SK-N-SH treated with all-trans-retinoic acid at 6 μM for 48 hours (cell line): ENCODE measurements at regions not wholly inside any gene's neighbourhood (a gene's known extent, or its start where the extent isn't known, plus 50 kb on each side); places are given as distances from the start of the nearest gene placed in this dataset.
"Not testable (repeated sequence)": the region's sequence is repeated elsewhere in the genome, so short reads cannot be mapped to it uniquely, and the experiment has no call there.

Experiments
- ATAC-seq: fragments of 200-7000 bp; cut with Tn5 transposase; 3 replicates; pipeline ENCODE4 v1.9.1; 2020; ENCODE audit warnings: mild to moderate bottlenecking, moderate library complexity
- ARNTL ChIP-seq: fragments of 450-650 bp; formaldehyde crosslinking; IDR thresholded peaks from 2 replicates; pipeline ENCODE4 v1.5.0; 2020; ENCODE audit warnings: low read depth, mild to moderate bottlenecking, moderate library complexity, borderline replicate concordance
- BACH2 ChIP-seq: fragments of 250-450 bp; sonication (Bioruptor Pico); IDR thresholded peaks from 2 replicates; pipeline ENCODE4 v1.9.0; 2021; ENCODE audit warnings: mild to moderate bottlenecking, borderline replicate concordance
- CSDC2 ChIP-seq: fragments of 250-450 bp; sonication (Bioruptor Pico); IDR thresholded peaks from 2 replicates; pipeline ENCODE4 v1.5.0; 2020; ENCODE audit warnings: mild to moderate bottlenecking, moderate library complexity
- ESRRG ChIP-seq: fragments of 250-450 bp; sonication (Bioruptor Pico); IDR thresholded peaks from 2 replicates; pipeline ENCODE4 v1.6.1; 2021; ENCODE audit warnings: mild to moderate bottlenecking
- GLIS3 ChIP-seq: fragments of 250-450 bp; sonication (Bioruptor Pico); IDR thresholded peaks from 2 replicates; pipeline ENCODE4 v1.5.0; 2020; ENCODE audit warnings: mild to moderate bottlenecking, moderate library complexity
- ISL1 ChIP-seq: fragments of 250-450 bp; sonication (Bioruptor Pico); IDR thresholded peaks from 2 replicates; pipeline ENCODE4 v2.1.2; 2022; ENCODE audit warnings: mild to moderate bottlenecking, moderate library complexity
- OSR1 ChIP-seq: fragments of 250-450 bp; sonication (Bioruptor Pico); IDR thresholded peaks from 2 replicates; pipeline ENCODE4 v1.8.0; 2022; ENCODE audit warnings: moderate library complexity, mild to moderate bottlenecking, inconsistent platforms
- PPARA ChIP-seq: fragments of 250-450 bp; sonication (Bioruptor Pico); IDR thresholded peaks from 2 replicates; pipeline ENCODE4 v1.5.0; 2020; ENCODE audit warnings: mild to moderate bottlenecking, borderline replicate concordance
- RARB ChIP-seq: fragments of 250-450 bp; sonication (Bioruptor Pico); IDR thresholded peaks from 2 replicates; pipeline ENCODE4 v1.8.0; 2021; ENCODE audit warnings: mild to moderate bottlenecking, moderate library complexity
- SNAI2 ChIP-seq: fragments of 250-450 bp; sonication (Bioruptor Pico); IDR thresholded peaks from 2 replicates; pipeline ENCODE4 v1.5.0; 2020; ENCODE audit warnings: mild to moderate bottlenecking, moderate library complexity
- TCF4 ChIP-seq: fragments of 250-450 bp; sonication (Bioruptor Pico); IDR thresholded peaks from 2 replicates; pipeline ENCODE4 v1.8.0; 2021; ENCODE audit warnings: mild to moderate bottlenecking, moderate library complexity, borderline replicate concordance
- TOX ChIP-seq: fragments of 250-450 bp; sonication (Bioruptor Pico); IDR thresholded peaks from 2 replicates; pipeline ENCODE4 v1.8.0; 2021; ENCODE audit warnings: mild to moderate bottlenecking, moderate library complexity, borderline replicate concordance
- ZC3H10 ChIP-seq: fragments of 250-450 bp; sonication (Bioruptor Pico); IDR thresholded peaks from 2 replicates; pipeline ENCODE4 v1.5.1; 2021; ENCODE audit warnings: mild to moderate bottlenecking, moderate library complexity
- ZFP30 ChIP-seq: fragments of 450-650 bp; formaldehyde crosslinking; IDR thresholded peaks from 2 replicates; pipeline ENCODE4 v1.5.0; 2022; ENCODE audit warnings: mild to moderate bottlenecking, moderate library complexity
- ZNF565 ChIP-seq: fragments of 450-650 bp; formaldehyde crosslinking; conservative IDR thresholded peaks from 2 replicates; pipeline ENCODE4 v1.5.0; 2020; ENCODE audit warnings: low read depth, mild to moderate bottlenecking, moderate library complexity
- ZNF70 ChIP-seq: fragments of 450-650 bp; formaldehyde crosslinking; IDR thresholded peaks from 2 replicates; pipeline ENCODE4 v1.5.0; 2020; ENCODE audit warnings: mild to moderate bottlenecking, moderate library complexity
- ZNF8 ChIP-seq: fragments of 450-650 bp; formaldehyde crosslinking; IDR thresholded peaks from 2 replicates; pipeline ENCODE4 v1.5.0; 2020; ENCODE audit warnings: mild to moderate bottlenecking, moderate library complexity
- TF ChIP-seq, protein P1 (sequence below): fragments of 250-450 bp; sonication (Bioruptor Pico); IDR thresholded peaks from 2 replicates; pipeline ENCODE4 v1.5.0; 2020; ENCODE audit warnings: mild to moderate bottlenecking, moderate library complexity
- TF ChIP-seq, protein P2 (sequence below): fragments of 250-450 bp; sonication (Bioruptor Pico); IDR thresholded peaks from 2 replicates; pipeline ENCODE4 v1.5.1; 2020; ENCODE audit warnings: low read depth, mild to moderate bottlenecking, moderate library complexity
- TF ChIP-seq, protein P3 (sequence below): fragments of 250-450 bp; sonication (Bioruptor Pico); IDR thresholded peaks from 2 replicates; pipeline ENCODE4 v1.8.0; 2021; ENCODE audit warnings: low read depth, mild to moderate bottlenecking, moderate library complexity, borderline replicate concordance

DNA sequence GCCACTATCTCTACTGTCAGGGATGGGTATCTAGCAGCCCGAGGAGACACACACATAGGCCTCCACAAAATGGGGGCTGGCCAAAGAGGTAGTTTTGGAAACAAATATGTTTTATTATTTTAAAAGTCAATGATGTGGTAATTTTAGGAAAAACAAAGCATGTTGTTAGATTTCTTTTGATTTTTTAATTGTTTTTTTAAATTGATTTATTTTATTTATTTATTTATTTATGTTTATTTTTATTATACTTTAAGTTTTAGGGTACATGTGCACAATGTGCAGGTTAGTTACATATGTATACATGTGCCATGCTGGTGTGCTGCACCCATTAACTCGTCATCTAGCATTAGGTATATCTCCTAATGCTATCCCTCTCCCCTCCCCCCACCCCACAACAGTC, 194.8 kb downstream of the EMP1 start:
- not testable (repeated sequence) for ATAC-seq

DNA sequence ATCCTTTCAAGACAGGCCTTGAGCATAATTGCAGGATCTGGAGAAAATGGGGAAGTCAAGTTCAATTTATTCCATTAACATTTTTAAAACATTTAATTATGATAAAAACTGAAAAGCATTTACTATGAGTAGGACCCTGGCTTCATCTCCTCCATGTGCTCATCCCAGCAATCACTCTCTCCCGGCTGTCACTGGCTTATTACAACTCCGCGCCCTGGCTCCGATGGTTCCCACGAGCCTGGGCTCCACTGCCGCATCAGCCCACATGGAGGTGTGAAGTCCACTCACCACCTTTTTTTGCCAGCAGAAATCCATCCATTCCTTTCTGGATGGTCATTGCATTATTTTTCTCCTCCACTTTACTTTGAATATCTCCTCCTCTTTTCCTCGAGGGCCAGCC, 194.4 kb downstream of the EMP1 start:
- TF ChIP-seq CSDC2 (no peak), ZNF8 (no peak), ZNF70 (CRISPR knock-in tag) (no peak), ISL1 (CRISPR knock-in tag) (peak; percentile 85)
- peak; percentile 58 for ATAC-seq

DNA sequence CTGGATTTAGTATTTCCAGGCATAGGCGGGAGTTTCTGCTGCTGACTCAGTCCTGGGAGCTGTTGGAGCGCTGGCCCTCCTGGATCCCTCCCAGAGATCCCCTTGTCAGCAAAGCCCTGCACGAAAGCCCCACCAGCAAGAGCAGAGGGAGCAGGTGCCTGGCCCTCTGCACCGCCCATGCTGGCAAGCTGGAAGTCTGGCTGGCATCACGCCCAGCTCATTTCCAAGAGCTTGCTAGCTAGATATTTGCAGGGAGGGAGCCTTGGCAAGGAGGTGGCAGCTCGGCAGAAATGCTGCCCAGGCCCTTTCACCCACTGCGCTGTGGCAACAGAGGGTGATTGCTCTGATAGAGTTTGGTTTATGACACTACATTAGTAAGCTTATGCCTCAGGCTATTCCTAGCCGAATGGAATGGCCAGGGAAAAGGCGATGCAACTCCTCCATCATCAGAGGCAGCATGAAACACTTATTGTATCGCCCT, 193.9 kb downstream of the EMP1 start:
- ATAC-seq: peak; percentile 84

DNA sequence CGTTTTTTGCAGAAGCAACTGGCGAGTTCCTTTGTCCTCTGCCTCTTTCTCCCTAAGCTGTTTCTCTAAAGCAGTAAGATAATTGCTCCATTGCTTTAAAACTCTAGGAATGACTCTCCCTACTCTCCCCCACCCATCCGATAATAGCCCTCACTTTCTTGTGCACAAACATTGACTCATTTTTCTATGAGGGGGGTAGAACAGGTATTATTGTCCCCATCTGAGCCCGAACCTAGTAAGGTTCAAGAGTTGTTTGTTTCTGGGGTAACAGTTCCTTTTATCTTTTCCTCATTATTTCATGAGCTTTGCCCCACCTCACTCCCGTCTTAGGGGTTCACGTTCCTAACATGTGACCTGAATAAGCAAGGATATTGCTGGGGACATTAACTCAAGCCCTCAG, 190.6 kb downstream of the EMP1 start:
- TF ChIP-seq ZNF70 (CRISPR knock-in tag) (no peak), RARB (CRISPR knock-in tag) (no peak), OSR1 (CRISPR knock-in tag) (no peak), ESRRG (no peak), GLIS3 (CRISPR knock-in tag) (no peak), ARNTL (CRISPR knock-in tag) (no peak), TOX (CRISPR knock-in tag) (no peak), CSDC2 (no peak), ZC3H10 (no peak), ZNF8 (no peak)
- TF ChIP-seq, protein P1, sequence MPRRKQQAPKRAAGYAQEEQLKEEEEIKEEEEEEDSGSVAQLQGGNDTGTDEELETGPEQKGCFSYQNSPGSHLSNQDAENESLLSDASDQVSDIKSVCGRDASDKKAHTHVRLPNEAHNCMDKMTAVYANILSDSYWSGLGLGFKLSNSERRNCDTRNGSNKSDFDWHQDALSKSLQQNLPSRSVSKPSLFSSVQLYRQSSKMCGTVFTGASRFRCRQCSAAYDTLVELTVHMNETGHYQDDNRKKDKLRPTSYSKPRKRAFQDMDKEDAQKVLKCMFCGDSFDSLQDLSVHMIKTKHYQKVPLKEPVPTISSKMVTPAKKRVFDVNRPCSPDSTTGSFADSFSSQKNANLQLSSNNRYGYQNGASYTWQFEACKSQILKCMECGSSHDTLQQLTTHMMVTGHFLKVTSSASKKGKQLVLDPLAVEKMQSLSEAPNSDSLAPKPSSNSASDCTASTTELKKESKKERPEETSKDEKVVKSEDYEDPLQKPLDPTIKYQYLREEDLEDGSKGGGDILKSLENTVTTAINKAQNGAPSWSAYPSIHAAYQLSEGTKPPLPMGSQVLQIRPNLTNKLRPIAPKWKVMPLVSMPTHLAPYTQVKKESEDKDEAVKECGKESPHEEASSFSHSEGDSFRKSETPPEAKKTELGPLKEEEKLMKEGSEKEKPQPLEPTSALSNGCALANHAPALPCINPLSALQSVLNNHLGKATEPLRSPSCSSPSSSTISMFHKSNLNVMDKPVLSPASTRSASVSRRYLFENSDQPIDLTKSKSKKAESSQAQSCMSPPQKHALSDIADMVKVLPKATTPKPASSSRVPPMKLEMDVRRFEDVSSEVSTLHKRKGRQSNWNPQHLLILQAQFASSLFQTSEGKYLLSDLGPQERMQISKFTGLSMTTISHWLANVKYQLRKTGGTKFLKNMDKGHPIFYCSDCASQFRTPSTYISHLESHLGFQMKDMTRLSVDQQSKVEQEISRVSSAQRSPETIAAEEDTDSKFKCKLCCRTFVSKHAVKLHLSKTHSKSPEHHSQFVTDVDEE (CRISPR knock-in tag): no peak
- no peak for ATAC-seq

More for the DNA sequence above, 193.9 kb downstream of the EMP1 start:
- TF ChIP-seq RARB (CRISPR knock-in tag): no peak
- peak; percentile 29; the same call in 1 of the 2 replicates for TF ChIP-seq TCF4 (CRISPR knock-in tag)
- no peak for TF ChIP-seq BACH2 (CRISPR knock-in tag)
- TF ChIP-seq, all 23 proteins: peak for 1

DNA sequence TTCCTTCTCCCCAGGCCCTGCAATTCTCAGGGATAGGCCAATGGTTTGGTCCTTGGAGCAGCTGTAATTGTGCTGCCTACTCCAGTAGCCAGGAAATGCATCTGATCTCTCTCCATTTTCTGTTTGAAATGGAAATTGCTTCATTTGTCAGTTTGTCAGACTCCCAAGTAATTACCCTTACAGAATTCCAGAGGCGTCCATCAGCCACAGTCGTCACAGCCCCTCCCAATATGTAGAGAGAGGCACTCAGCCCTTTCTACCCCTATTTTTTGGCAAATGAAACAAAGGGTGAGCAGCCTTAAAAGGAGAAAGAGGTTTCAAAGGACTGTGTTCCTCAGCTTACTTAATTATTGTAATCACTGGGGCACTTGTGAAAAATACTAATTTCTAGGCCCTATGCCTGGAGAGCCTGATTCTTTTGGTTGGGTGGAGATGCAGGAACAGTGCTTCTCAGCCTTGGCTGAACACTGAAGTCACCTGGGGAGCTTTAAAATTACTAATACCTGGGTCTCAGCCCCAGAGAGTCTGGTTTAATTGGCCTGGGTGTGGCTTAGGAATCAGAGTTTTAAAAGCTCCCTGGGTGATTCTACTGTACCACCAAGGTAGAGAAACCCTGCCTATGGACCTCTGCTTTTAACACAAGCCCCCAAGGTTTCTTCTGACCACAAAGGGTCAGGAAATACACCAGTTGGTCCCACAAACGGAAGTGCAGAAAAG, 190.0 kb downstream of the EMP1 start:
- no peak for ATAC-seq
- no peak for TF ChIP-seq ARNTL (CRISPR knock-in tag)
- TF ChIP-seq SNAI2 (CRISPR knock-in tag): no peak
- no peak for TF ChIP-seq ZFP30
- TF ChIP-seq, protein P2, sequence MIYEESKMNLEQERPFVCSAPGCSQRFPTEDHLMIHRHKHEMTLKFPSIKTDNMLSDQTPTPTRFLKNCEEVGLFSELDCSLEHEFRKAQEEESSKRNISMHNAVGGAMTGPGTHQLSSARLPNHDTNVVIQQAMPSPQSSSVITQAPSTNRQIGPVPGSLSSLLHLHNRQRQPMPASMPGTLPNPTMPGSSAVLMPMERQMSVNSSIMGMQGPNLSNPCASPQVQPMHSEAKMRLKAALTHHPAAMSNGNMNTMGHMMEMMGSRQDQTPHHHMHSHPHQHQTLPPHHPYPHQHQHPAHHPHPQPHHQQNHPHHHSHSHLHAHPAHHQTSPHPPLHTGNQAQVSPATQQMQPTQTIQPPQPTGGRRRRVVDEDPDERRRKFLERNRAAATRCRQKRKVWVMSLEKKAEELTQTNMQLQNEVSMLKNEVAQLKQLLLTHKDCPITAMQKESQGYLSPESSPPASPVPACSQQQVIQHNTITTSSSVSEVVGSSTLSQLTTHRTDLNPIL (CRISPR knock-in tag): no peak
- TF ChIP-seq OSR1 (CRISPR knock-in tag): no peak
- TF ChIP-seq PPARA (CRISPR knock-in tag): no peak
- no peak for TF ChIP-seq GLIS3 (CRISPR knock-in tag)
- TF ChIP-seq ISL1 (CRISPR knock-in tag): no peak

DNA sequence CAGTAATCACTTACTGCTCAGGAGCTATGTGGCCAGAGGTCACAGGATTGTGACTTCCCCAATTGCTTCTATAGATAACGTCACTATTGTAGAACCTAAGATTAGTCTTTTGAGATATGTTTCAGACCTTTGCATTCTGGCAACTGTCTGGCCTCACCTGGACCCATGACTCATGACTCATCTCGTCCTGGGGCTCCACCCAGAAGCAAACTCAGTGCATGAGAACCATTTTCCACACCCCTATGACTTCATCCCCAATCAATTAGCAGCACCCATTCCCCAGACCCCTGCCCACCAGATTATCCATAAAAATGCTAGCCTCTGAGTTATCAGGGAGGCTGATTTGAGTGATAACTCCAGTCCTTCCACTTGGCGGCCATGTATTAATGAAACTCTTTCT, 186.9 kb downstream of the EMP1 start:
- no peak for ATAC-seq
- TF ChIP-seq CSDC2 (no peak), ZNF565 (CRISPR knock-in tag) (no peak), ZNF8 (no peak), ARNTL (CRISPR knock-in tag) (no peak)
- TF ChIP-seq, protein P3, sequence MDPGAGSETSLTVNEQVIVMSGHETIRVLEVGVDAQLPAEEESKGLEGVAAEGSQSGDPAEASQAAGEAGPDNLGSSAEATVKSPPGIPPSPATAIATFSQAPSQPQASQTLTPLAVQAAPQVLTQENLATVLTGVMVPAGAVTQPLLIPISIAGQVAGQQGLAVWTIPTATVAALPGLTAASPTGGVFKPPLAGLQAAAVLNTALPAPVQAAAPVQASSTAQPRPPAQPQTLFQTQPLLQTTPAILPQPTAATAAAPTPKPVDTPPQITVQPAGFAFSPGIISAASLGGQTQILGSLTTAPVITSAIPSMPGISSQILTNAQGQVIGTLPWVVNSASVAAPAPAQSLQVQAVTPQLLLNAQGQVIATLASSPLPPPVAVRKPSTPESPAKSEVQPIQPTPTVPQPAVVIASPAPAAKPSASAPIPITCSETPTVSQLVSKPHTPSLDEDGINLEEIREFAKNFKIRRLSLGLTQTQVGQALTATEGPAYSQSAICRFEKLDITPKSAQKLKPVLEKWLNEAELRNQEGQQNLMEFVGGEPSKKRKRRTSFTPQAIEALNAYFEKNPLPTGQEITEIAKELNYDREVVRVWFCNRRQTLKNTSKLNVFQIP (CRISPR knock-in tag): no peak
- TF ChIP-seq, protein P1 (CRISPR knock-in tag): no peak
- TF ChIP-seq, all 23 proteins: peak for 0
